ENCODE measurements at regions not wholly inside any gene's neighbourhood (a gene's known extent, or its start where the extent isn't known, plus 50 kb on each side); places are given as distances from the start of the nearest gene placed in this dataset.

DNA sequence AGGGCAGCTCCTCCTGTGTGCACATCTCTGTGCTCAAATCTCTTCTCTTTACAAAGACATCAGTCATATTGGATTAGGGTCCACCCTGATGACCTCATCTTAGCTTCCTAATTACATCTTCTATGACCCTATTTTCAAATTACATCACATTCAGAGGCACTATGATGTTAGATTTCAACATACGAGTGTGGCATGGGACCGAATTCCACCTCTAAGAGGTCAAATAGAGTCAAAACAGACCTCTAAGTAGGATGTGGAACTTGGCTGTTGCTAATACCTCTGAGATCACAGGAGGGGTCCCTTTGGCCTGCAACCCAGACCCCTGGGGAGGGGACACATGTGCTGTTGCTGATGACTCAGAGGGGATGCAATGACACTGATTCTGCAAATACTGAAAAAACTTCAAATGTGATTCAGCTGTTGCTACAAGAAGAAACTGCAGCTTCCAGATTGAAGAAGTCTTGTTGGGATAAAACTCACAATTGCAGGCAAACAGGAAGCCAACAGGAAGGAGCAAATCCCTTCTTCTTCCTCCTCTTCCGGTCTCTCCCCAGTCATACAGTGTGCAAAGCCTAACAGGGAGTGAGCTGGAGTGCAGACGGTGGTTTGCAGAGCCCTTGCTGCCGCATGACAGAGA, 216.2 kb downstream of the MYLK4 start:
- no peak for TF ChIP-seq CTCF (IDR thresholded peaks at IDR 0.05)
- TF ChIP-seq POLR2A (IDR thresholded peaks at IDR 0.05), result no peak

All from adrenal gland (tissue), 5 donors.